ENCODE measurements at regions not wholly inside any gene's neighbourhood (a gene's known extent, or its start where the extent isn't known, plus 50 kb on each side); places are given as distances from the start of the nearest gene placed in this dataset.
"Not testable (repeated sequence)": the region's sequence is repeated elsewhere in the genome, so short reads cannot be mapped to it uniquely, and the experiment has no call there.

DNA sequence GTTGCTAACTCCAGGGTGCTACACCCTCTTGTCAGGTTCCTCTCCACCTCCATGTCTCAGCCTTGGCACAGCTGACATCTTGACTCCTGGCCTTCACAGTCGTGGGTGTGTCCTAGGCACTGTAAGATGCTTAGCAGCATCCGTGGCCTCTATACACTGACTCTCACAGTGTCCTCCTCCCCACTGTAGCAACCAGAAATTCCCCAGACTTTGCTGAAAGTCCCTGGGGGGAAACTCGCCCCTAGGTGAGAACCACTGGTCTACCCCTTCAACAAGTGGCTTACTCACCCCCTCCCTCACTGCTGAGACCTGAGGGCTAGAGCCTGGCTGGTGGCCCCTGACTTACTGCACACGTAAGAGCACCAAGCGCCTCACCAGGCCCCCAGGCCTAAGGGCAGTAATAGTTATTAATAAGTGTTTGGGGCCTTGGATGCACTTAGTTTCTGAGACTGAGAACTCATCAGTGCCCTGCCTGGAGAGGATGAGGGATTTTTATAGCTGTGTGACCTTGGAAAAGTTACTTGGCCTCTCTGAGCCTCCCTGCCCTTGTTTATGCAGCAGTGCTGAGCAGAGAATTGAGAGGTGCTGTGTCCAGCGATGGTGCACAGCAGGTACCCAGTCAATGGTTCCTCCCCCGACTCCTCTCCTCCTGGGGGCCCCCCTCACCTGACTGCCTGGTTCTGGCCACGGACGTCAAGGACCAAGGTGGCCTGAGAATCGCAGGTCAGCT is 67.1 kb downstream of the RMI2 start:
- Mint-ChIP-seq H3K4me1 (ENCODE audit: low read depth) (peaks cover 2% of the 10 kb centered on the region), H3K36me3 (ENCODE audit: low read depth) (no peaks in the 10 kb centered on the region), H3K27me3 (no peaks in the 10 kb centered on the region), H3K9me3 (no peaks in the 10 kb centered on the region), H3K4me3 (no peak overlapping the region), H3K27ac (no peak overlapping the region)
- no peak for DNase-seq

DNA sequence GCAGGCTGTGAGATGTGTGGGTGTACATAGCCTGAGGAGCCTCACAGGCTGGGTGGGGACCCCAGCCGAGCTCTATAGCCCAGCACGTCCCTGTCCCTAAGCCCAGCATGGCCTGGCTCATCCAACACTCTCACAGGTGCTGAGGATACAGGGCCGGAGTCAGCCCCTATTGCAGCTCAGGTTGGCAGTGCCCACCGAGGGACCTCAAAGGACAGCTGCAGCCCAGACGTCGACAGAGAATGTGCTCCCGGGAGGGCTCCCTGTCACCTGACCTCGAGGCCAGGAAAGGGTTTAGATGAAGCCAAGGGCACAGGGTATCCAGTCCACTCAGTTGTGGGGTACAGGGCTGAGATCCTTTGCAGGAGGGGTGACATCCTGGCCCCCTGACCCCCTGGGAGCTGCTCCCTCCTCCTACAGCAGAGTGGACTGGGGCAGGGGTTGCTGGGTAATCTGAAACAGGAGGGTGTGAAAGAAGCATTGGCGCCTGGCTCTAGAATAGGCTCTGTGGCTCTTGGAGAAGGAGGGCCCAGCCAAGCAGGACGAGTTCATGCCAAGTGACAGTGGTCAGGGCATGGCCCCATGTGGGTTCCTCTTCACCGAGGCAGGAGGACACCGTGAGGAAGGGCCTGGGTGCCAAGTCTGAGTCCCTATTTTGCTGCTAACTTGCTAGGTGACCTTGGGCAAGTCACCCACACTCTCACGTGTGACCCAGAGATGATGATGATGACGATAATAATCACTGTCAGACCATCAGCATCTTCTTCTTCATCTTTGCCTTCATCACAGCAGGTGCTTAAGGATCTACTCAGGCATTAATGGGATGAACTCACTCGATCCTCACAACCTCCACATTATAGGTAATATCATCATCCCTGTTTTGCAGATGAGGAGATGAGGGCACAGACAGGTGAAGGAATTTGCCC is 68.0 kb downstream of the RMI2 start:
- no peak for DNase-seq
- Mint-ChIP-seq H3K27me3 (no peaks in the 10 kb centered on the region), H3K27ac (no peak overlapping the region), H3K4me1 (ENCODE audit: low read depth) (no peaks in the 10 kb centered on the region), H3K4me3 (no peak overlapping the region), H3K9me3 (no peaks in the 10 kb centered on the region), H3K36me3 (ENCODE audit: low read depth) (no peaks in the 10 kb centered on the region)

DNA sequence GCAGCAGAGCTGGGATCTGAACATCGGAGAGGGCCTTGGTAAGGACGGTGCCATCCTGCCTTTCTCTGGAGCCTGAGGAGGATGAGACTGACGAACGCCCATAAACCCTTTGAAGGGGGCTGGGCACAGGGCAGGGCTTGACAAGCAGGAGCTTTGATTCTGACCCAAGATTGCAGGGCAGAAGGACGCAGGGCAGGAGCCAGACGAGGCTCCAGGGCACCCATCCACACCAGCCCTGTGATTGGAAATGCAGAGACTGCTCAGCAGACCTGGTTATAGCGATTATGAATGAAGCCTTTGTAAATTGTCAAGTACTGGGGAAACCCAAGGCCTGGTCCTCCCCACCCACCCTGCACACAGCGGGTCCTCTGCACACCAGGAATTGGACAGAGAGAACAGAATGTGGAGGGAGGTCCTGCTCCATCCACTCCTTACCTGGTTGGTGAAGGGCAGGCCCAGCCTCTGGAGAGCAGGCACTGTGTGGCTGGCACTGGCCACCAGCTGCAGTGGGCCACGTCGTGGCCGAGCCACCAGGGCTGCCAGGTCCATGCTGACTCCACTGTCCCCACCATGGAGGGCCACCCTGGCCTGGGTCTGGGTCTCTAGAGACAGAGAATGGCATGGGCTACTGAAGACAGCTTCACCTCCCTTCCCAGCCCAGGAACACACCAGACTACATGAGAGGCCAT is 68.8 kb downstream of the RMI2 start:
- no peaks in the 10 kb centered on the region for H3K9me3 Mint-ChIP-seq
- no peaks in the 10 kb centered on the region for H3K27me3 Mint-ChIP-seq
- no peak overlapping the region for H3K4me3 Mint-ChIP-seq
- no peaks in the 10 kb centered on the region for H3K4me1 Mint-ChIP-seq (ENCODE audit: low read depth)
- no peaks in the 10 kb centered on the region for H3K36me3 Mint-ChIP-seq (ENCODE audit: low read depth)
- no peak for DNase-seq
- no peak overlapping the region for H3K27ac Mint-ChIP-seq

DNA sequence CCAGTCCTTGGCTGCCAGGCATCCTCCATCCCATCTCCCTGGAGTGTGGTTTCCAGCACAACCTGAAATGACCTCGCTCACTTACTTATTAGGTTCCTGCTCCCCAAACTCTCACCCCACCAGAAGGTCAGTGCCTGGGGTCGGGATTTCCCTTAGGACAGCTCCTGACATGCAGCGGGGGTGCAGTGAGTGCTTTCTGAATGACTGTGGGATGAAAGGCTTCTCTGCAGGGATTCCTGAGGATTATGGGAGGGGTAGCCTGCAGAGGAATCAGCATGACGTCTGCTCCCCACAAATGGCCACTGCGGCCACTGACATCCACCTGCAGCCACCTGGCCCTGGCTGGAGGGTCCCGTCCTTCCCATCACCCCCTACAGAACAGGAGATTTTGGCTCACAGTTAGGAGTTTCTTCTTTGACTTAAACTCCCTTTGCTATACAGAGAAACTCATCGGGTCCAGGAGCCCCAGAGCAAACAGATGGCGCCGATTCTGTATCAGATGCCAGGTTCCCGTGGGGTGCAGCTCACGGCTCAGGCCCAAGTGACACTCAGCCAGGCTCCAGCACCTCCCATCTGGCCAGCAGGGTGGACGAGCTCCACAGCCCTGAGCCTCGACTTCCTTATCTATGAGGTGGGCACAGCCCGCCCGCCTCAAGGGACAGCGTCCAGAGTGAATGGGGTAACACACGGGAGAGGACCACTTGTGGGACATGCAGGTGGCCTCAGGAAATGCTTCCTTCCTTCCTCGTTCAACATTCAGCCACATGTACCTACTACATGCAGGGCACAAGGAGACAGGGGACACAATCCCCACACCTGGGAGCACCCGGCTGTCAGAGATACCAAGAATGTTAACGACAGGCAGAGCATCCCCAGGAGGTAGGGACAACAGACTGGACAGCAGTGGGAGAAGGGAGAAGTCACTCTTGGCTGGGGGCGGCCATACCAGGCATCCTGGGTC is 69.8 kb downstream of the RMI2 start:
- Mint-ChIP-seq H3K4me3 (no peak overlapping the region), H3K4me1 (ENCODE audit: low read depth) (no peaks in the 10 kb centered on the region), H3K27me3 (no peaks in the 10 kb centered on the region), H3K36me3 (ENCODE audit: low read depth) (no peaks in the 10 kb centered on the region), H3K27ac (no peak overlapping the region), H3K9me3 (no peaks in the 10 kb centered on the region)
- no peak for DNase-seq

DNA sequence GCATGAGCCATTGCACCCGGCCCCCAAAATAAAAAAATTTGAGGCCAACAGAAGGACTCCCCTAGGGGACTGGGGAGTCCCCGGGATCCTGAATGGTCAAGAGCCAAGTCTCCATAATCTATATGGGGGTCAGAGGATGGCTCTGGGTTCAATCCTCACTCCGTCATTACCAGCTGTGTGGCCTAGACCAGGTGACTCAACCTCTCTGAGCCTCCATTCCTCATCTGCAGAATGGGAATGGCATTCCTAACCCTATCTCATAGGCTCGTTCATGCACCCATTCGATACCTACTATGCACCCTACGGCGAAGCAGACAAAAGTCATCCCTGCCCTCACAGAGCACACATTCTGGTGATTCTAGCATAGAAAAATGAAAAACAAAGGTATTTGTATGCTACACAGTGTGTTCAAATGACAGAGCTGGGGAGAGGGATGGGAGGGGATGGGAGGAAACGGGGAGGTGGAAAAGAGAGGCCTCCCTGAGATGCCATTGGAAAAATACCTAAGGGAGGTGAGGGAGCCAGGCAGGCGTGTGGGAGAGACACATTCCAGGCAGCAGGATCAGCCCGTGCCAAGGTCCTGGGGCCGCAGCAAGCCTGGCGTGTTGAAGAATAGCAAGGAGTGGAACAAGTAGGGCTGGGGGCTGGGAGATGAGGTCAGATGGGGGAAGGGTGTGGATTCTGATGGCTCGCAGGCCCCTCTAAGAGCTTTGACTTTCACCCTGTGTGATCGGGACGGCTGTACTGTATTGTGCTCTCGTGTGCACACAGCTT is 71.2 kb downstream of the RMI2 start:
- Mint-ChIP-seq H3K36me3 (ENCODE audit: low read depth) (no peaks in the 10 kb centered on the region), H3K9me3 (no peaks in the 10 kb centered on the region), H3K27ac (no peak overlapping the region), H3K27me3 (no peaks in the 10 kb centered on the region), H3K4me3 (no peak overlapping the region), H3K4me1 (ENCODE audit: low read depth) (no peaks in the 10 kb centered on the region)
- no peak for DNase-seq

DNA sequence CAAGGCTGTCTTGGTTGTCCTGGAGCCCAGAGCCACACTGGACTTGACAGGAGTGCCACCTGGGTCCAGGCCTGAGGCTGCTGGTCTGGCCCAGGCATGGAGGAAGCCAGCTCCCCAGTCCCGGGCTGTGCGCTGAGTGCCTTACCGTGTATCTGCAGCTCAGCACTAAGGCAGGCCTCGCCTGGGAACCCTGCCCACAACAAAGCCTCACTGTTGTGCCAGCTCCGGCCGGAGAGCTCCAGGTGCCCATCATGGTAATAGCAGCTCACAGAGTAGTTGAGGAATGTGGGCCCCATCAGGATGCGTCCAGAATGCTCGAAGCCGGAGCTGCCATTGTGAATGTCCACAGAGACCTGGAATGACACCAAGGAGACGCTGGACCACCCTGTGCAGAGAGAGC is 72.2 kb downstream of the RMI2 start:
- no peaks in the 10 kb centered on the region for H3K4me1 Mint-ChIP-seq (ENCODE audit: low read depth)
- no peaks in the 10 kb centered on the region for H3K36me3 Mint-ChIP-seq (ENCODE audit: low read depth)

DNA sequence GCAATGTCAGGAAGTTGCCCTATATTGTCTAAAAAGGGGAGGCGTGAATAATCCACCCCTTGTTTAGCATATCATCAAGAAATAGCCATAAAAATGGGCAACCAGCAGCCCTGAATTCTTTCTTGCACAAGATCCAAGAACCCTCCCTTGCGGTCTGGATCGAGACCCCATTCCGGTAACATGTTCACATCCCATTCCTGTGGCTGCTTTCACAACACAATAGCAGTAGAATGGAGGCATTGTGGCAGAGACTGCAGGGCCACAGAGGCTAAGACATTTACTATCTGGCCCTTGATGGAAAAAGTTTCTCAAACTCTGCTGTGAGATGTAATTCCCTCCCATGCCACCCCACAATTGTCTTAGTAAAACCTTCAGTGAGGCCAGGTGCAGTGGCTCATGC is 73.2 kb downstream of the RMI2 start:
- H3K4me3 Mint-ChIP-seq: no peak overlapping the region
- H3K36me3 Mint-ChIP-seq (ENCODE audit: low read depth): no peaks in the 10 kb centered on the region
- H3K4me1 Mint-ChIP-seq (ENCODE audit: low read depth): no peaks in the 10 kb centered on the region
- no peak overlapping the region for H3K27ac Mint-ChIP-seq
- no peak for DNase-seq
- H3K9me3 Mint-ChIP-seq: no peaks in the 10 kb centered on the region
- H3K27me3 Mint-ChIP-seq: no peaks in the 10 kb centered on the region

More for the DNA sequence above, 72.2 kb downstream of the RMI2 start:
- DNase-seq: no peak
- no peak overlapping the region for H3K4me3 Mint-ChIP-seq
- no peaks in the 10 kb centered on the region for H3K9me3 Mint-ChIP-seq
- H3K27ac Mint-ChIP-seq: no peak overlapping the region
- no peaks in the 10 kb centered on the region for H3K27me3 Mint-ChIP-seq

DNA sequence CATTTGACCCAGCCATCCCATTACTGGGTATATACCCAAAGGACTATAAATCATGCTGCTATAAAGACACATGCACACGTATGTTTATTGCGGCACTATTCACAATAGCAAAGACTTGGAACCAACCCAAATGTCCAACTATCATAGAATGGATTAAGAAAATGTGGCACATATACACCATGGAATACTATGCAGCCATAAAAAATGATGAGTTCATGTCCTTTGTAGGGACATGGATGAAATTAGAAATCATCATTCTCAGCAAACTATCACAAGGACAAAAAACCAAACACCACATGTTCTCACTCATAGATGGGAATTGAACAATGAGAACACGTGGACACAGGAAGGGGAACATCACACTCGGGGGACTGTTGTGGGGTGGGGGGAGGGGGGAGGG is 74.8 kb downstream of the RMI2 start:
- H3K27me3 Mint-ChIP-seq; H3K4me3 Mint-ChIP-seq; H3K4me1 Mint-ChIP-seq (ENCODE audit: low read depth); H3K9me3 Mint-ChIP-seq; H3K27ac Mint-ChIP-seq; DNase-seq; H3K36me3 Mint-ChIP-seq (ENCODE audit: low read depth): not testable (repeated sequence)

DNA sequence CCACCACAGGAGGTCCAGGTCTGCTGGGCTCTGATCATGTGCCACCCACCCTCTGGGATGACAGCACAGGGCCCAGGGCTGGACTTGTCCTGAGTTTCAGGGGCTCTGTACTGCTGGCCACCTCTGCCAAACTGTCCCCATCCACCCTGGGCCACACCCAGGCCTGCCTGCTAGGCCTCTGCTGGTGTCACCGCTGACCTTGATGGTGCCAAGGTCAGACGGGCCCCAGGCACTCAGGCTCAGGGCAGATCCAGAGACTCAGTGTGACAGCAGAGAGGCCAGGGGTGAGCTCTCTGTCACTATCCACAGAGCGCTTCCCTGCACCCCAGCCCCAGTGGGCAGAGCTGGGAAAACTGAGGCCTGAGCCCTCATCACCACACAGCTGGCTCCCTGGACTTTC is 75.6 kb downstream of the RMI2 start:
- no peaks in the 10 kb centered on the region for H3K4me1 Mint-ChIP-seq (ENCODE audit: low read depth)
- no peaks in the 10 kb centered on the region for H3K9me3 Mint-ChIP-seq
- no peak overlapping the region for H3K4me3 Mint-ChIP-seq
- no peaks in the 10 kb centered on the region for H3K27me3 Mint-ChIP-seq
- no peak overlapping the region for H3K27ac Mint-ChIP-seq
- H3K36me3 Mint-ChIP-seq (ENCODE audit: low read depth): no peaks in the 10 kb centered on the region
- DNase-seq: no peak

DNA sequence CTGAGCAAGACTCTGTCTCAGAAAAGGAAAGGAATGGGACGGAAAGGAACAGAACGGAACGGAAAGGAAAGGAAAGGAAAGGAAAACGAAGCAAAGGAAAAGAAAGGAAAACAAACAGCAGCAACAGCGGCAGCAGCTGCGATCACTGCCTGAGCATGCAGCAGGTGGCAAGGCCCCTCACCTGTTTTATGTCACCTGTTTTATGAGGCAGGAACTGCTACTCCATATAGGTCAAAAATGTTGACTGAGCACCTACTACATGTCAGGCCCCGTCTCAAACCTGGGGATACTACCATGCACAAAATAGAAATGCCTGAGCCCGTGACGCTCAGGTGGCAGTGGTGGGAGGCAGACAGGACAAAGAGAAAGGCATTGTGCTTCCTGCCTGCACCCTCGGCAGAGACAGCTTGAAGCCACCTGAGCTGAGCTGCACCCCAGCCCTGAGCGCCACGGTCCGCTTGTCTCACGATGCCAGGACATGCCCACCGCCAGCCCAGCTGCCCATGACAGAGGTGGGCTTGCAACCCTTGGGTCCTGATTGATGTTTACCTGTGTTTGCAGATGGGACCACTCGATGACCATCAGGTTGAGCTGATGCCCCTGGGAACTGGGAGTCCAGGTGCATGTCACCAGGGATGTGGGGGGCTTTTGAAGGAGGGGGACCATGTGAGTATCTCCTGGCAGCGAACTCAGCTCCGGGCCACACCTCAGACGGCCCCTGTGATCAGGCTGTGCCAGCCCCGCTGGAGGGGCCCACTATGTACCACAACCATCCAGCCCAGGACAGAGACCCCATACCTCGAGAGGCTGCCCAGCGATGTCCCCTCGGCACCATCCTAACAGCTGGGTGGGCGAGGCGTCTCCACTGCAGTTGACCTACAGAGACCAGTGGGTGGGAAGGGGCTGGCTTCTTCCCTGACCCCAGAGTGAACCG is 77.4 kb downstream of the RMI2 start:
- no peaks in the 10 kb centered on the region for H3K36me3 Mint-ChIP-seq (ENCODE audit: low read depth)
- H3K27ac Mint-ChIP-seq: no peak overlapping the region
- no peaks in the 10 kb centered on the region for H3K4me1 Mint-ChIP-seq (ENCODE audit: low read depth)
- H3K9me3 Mint-ChIP-seq: no peaks in the 10 kb centered on the region
- no peak overlapping the region for H3K4me3 Mint-ChIP-seq
- no peaks in the 10 kb centered on the region for H3K27me3 Mint-ChIP-seq
- DNase-seq: no peak

DNA sequence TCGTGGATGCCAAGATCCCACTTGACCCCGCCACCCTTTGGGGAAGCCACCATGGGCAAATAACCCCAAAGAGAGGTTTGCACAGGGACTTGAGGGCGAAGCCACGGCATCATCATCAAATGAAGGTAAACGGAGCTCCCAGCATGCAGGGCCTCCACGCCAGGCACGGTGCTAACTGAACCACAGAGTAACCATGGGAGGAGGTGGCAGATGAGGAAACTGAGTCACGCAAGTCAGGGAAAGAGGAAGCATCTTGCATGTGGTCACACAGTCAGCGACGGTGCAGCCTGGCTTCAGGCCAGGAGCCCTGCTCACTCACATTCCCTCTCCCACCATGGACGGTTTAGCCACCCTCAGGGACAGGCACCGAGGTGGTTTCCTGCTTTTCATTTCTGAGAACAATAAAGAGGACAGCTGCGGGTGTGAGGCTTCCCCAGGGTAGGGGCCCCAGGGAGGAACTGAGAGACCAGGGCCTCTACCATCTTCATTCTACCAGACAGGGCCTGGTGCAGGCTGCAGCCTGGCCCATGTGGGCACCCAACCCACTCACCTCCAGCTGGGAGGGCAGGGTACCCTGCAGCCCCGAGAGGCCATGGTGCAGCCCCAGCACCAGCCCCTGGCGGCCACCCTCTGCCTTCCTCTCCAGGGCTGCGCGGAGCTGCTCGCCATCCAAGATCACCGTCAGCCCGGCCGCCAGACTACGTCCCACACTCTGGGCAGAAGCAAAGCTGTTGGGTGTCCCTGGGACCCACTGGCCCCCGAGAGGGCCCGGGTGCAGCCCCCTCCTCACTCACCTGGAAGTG is 78.3 kb downstream of the RMI2 start:
- Mint-ChIP-seq H3K9me3 (no peaks in the 10 kb centered on the region), H3K4me3 (no peak overlapping the region), H3K4me1 (ENCODE audit: low read depth) (no peaks in the 10 kb centered on the region), H3K27me3 (no peaks in the 10 kb centered on the region), H3K27ac (no peak overlapping the region), H3K36me3 (ENCODE audit: low read depth) (no peaks in the 10 kb centered on the region)
- no peak for DNase-seq

DNA sequence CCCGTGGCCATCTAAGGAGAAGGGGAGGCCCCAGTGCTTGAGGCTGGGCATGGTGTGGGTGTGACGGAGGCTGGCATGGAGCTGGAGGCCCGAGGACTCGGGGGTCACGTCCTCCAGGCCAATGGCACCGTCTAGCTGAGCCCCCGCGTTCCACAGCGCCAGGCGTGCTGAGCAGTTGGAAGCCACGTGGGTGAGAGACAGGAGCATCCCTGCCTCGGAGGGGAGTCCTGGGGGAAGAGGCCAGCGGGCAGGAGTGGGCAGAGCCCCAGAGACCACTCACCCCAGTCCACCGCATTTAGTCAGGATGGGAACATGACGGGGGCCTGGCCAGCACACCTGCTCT is 78.8 kb downstream of the RMI2 start:
- no peak overlapping the region for H3K27ac Mint-ChIP-seq
- H3K4me1 Mint-ChIP-seq (ENCODE audit: low read depth): no peaks in the 10 kb centered on the region
- H3K27me3 Mint-ChIP-seq: no peaks in the 10 kb centered on the region
- DNase-seq: no peak
- H3K4me3 Mint-ChIP-seq: no peak overlapping the region
- no peaks in the 10 kb centered on the region for H3K36me3 Mint-ChIP-seq (ENCODE audit: low read depth)
- no peaks in the 10 kb centered on the region for H3K9me3 Mint-ChIP-seq
